ENCODE measurements at regions not wholly inside any gene's neighbourhood (a gene's known extent, or its start where the extent isn't known, plus 50 kb on each side); places are given as distances from the start of the nearest gene placed in this dataset.

DNA sequence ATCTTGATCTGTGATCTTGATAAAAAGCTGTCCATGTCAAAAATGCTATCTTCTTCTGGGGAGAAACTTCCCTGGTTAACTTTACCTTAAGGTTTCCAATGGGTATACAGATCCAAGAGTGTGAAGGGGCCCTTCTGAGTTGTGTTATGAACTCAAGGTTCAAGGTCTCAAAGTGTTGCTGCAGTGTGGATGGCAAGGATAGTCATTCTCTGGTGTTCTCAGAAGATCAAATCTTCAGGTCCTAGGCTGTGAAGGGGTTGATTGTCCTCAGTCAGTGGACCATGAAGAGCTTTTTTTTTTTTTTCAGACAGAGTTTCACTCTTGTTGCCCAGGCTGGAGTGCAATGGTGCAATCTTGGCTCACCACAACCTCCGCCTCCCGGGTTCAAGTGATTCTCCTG lies 114.4 kb downstream of the SPTSSA start:
- peaks cover 3% of the 10 kb centered on the region for H3K27me3 Mint-ChIP-seq
- no peak overlapping the region for H3K4me3 Mint-ChIP-seq
- ChIA-PET CTCF (no interaction called here), POLR2A (interaction anchor here (0.6 kb wide), 1 partner anchor 567 kb away, joined by 6 read pairs; no protein-coding TSS in a partner anchor)
- DNase-seq (no peak), ATAC-seq (peak; percentile 64)
- intact Hi-C loops (cut with DNase I, micrococcal nuclease): no loop called here
- no peak overlapping the region for H3K27ac Mint-ChIP-seq
- H3K4me1 Mint-ChIP-seq: peaks cover 6% of the 10 kb centered on the region
- no peaks in the 10 kb centered on the region for H3K36me3 Mint-ChIP-seq (ENCODE audit: low read depth)
- H3K9me3 Mint-ChIP-seq (ENCODE audit: low read depth): no peaks in the 10 kb centered on the region

DNA sequence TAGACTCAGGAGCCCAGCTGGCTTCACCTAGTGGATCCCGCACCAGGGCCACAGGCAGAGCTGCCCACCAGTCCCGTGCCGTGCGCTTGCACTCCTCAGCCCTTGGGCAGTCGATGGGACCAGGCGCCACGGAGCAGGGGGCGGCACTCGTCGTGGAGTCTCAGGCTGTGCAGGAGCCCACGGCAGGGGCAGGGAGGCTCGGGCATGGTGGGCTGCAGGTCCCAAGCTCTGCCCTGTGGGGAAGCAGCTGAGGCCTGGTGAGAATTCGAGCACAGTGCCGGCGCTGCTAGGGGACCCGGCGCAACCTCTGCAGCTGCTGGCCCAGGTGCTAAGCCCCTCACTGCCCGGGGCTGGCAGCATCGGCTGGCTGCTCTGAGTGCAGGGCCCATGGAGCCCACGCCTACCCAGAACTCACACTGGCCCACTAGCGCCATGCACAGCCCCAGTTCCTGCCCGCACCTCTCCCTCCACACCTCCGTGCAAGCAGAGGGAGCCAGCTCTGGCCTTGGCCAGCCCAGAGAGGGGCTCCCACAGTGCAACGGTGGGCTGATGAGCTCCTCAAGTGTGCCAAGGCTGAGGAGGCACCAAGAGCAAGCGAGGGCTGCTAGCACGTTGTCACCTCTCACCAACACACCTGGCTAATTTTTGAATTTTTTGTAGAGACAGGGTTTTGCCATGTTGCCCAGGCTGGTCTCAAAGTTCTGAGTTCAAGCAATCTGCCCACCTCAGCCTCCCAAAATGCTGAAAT lies 116.1 kb downstream of the SPTSSA start:
- Mint-ChIP-seq H3K4me1 (peaks cover 6% of the 10 kb centered on the region), H3K36me3 (ENCODE audit: low read depth) (no peaks in the 10 kb centered on the region), H3K4me3 (no peak overlapping the region), H3K9me3 (ENCODE audit: low read depth) (no peaks in the 10 kb centered on the region), H3K27ac (no peak overlapping the region), H3K27me3 (peaks cover 3% of the 10 kb centered on the region)
- ATAC-seq: no peak
- intact Hi-C loops (cut with DNase I, micrococcal nuclease): no loop called here
- ChIA-PET POLR2A (no interaction called here), CTCF (interaction anchor here (0.8 to 1.0 kb wide), 2 partner anchors 9 to 22 kb away, joined by 3 read pairs; no protein-coding TSS in a partner anchor)
- no peak for DNase-seq

DNA sequence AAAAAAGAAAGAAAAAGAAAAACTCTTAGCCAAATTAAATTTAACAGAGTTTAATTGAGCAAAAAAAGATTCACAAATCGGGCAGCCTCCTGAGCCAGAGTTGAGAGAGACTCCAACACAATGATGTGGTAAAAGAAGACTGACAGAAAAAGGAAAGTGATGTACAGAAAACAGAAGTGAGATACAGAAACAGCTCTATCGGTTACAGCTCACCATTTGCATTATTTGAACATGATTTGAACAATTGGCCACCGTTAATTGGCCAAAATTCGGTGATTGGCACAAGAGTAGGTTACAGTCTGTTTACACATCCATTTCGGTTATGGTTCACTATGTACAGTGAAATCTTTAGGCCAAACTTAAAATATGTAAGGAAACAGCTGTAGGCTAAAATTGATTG lies 117.7 kb downstream of the SPTSSA start:
- no peaks in the 10 kb centered on the region for H3K9me3 Mint-ChIP-seq (ENCODE audit: low read depth)
- intact Hi-C loops (cut with DNase I, micrococcal nuclease): no loop called here
- H3K4me3 Mint-ChIP-seq: no peak overlapping the region
- ATAC-seq (no peak), DNase-seq (no peak)
- H3K36me3 Mint-ChIP-seq (ENCODE audit: low read depth): no peaks in the 10 kb centered on the region
- CTCF ChIA-PET: interaction anchor here (0.5 to 1.0 kb wide), 2 partner anchors 13 to 1280 kb away, joined by 3 to 4 read pairs; no protein-coding TSS in a partner anchor
- H3K27me3 Mint-ChIP-seq: peaks cover 3% of the 10 kb centered on the region
- POLR2A ChIA-PET: no interaction called here
- no peak overlapping the region for H3K27ac Mint-ChIP-seq
- H3K4me1 Mint-ChIP-seq: peaks cover 6% of the 10 kb centered on the region

DNA sequence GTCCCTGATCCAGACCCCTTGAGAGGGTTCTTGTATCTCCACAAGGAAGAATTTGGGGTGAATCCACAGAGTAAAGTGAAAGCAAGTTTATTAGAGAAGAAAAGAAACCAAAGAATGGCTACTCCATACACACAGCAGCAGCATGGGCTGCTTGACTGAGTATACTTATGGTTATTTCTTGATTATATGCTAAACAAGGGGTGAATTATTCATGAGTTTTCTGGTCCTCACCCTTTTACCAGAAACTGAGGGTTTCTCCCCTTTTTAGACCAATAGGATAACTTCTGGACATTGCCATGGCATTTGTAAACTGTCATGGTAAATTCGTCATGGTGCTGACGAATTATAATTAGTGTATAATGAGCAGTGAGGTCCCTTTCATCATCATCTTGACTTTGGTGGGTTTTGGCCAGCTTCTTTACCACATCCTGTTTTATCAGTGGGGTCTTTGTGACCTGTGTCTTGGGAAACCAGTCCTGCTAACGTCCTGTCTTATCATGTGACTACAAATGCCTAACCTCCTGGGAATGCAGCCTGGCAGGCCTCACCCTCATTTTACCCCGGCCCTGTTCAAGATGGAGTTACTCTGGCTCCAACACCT lies 121.9 kb downstream of the SPTSSA start:
- H3K27me3 Mint-ChIP-seq: peaks cover 3% of the 10 kb centered on the region
- ChIA-PET POLR2A (no interaction called here), CTCF (interaction anchor here (1.0 kb wide), 1 partner anchor 18 kb away, joined by 3 read pairs; no protein-coding TSS in a partner anchor)
- peaks cover 4% of the 10 kb centered on the region for H3K4me1 Mint-ChIP-seq
- no peaks in the 10 kb centered on the region for H3K36me3 Mint-ChIP-seq (ENCODE audit: low read depth)
- H3K9me3 Mint-ChIP-seq (ENCODE audit: low read depth): no peaks in the 10 kb centered on the region
- H3K27ac Mint-ChIP-seq: no peak overlapping the region
- ATAC-seq: no peak
- intact Hi-C loops (cut with DNase I, micrococcal nuclease): no loop called here
- no peak overlapping the region for H3K4me3 Mint-ChIP-seq
- no peak for DNase-seq

DNA sequence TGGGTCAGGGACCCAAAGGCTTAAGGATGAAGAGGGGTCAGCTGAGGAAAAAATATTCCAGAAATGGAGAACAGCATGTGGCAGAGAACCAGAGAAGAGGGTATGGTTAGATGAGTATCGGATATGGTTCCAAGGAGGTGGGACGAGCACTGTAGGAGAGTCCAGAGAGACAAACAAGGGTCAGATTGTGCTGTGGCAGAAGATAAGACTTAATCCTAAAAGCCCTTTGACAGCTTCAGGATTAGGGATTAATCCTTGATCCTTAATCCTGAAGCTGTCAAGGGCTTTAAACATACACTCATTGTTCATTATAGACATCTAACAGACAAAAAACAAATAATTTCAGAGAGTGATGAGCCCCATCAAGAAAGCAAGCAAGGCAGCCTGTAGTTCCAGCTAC lies 124.0 kb downstream of the SPTSSA start:
- POLR2A ChIA-PET: no interaction called here
- CTCF ChIA-PET: interaction anchor here (0.6 to 2.5 kb wide), 2 partner anchors 9 to 14 kb away, joined by 3 to 6 read pairs; no protein-coding TSS in a partner anchor
- H3K36me3 Mint-ChIP-seq (ENCODE audit: low read depth): no peaks in the 10 kb centered on the region
- ATAC-seq (no peak), DNase-seq (no peak)
- H3K4me1 Mint-ChIP-seq: no peaks in the 10 kb centered on the region
- no peaks in the 10 kb centered on the region for H3K9me3 Mint-ChIP-seq (ENCODE audit: low read depth)
- no peak overlapping the region for H3K27ac Mint-ChIP-seq
- no peak overlapping the region for H3K4me3 Mint-ChIP-seq
- intact Hi-C loops (cut with DNase I, micrococcal nuclease): loop anchor here in 1 of 2 experiments (10.0 kb wide), 1 partner anchor 387 kb away; no protein-coding TSS in a partner anchor
- no peaks in the 10 kb centered on the region for H3K27me3 Mint-ChIP-seq

DNA sequence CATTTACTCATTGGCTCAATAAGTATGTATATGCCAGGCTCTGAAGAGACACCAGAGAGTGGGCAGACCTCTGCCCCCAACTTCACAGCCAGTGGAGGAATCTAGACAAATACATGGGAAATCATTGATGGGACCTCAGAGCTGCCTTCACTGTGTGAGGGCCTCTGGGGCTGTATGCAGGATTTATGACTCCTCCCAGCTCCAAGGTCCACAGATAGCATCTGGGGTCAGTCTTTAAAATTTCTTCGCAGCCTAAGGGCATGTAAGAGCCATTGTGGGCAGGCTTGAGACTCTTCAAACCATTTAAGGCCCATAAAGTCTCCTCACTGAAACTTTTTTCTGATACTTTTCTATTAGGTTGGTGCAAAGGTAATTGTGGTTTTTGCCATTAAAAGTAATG lies 125.5 kb downstream of the SPTSSA start:
- H3K27ac Mint-ChIP-seq: no peak overlapping the region
- no peak for ATAC-seq
- H3K4me1 Mint-ChIP-seq: peaks cover 2% of the 10 kb centered on the region
- DNase-seq: no peak
- no peaks in the 10 kb centered on the region for H3K9me3 Mint-ChIP-seq (ENCODE audit: low read depth)
- H3K27me3 Mint-ChIP-seq: no peaks in the 10 kb centered on the region
- CTCF ChIA-PET: interaction anchor here (1.0 to 2.5 kb wide), 5 partner anchors 7 to 30 kb away, joined by 3 to 6 read pairs (median 4); no protein-coding TSS in a partner anchor
- intact Hi-C loops (cut with DNase I, micrococcal nuclease): loop anchor here in 1 of 2 experiments (10.0 kb wide), 1 partner anchor 388 kb away; no protein-coding TSS in a partner anchor
- no peaks in the 10 kb centered on the region for H3K36me3 Mint-ChIP-seq (ENCODE audit: low read depth)
- H3K4me3 Mint-ChIP-seq: no peak overlapping the region
- POLR2A ChIA-PET: no interaction called here

DNA sequence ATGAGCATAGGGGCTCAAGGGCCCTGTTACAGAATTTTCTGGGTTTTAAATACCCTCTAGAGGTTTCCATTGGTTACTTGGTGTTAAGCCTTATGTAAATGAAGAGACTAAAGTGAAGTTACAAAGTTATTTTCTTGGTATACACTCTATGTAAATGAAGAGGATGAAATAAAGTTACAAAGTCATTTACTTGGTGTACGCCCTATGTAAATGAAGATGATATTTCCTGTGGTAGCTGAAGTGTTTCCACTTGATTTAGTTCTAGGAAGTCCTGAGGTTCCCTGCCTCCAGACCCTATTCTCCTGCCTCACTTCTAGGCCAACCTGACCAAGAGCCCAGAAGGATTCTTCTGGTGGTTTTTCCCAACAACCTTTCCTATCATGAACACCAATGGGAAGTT lies 126.1 kb downstream of the SPTSSA start:
- intact Hi-C loops (cut with DNase I, micrococcal nuclease): loop anchor here in 1 of 2 experiments (10.0 kb wide), 1 partner anchor 389 kb away; no protein-coding TSS in a partner anchor
- H3K9me3 Mint-ChIP-seq (ENCODE audit: low read depth): no peaks in the 10 kb centered on the region
- peaks cover 4% of the 10 kb centered on the region for H3K4me1 Mint-ChIP-seq
- H3K4me3 Mint-ChIP-seq: no peak overlapping the region
- no peak for DNase-seq
- POLR2A ChIA-PET: no interaction called here
- no peaks in the 10 kb centered on the region for H3K27me3 Mint-ChIP-seq
- ATAC-seq: no peak
- H3K36me3 Mint-ChIP-seq (ENCODE audit: low read depth): no peaks in the 10 kb centered on the region
- no peak overlapping the region for H3K27ac Mint-ChIP-seq
- CTCF ChIA-PET: interaction anchor here (1.0 to 1.2 kb wide), 4 partner anchors 10 to 29 kb away, joined by 3 to 5 read pairs (median 4); no protein-coding TSS in a partner anchor

DNA sequence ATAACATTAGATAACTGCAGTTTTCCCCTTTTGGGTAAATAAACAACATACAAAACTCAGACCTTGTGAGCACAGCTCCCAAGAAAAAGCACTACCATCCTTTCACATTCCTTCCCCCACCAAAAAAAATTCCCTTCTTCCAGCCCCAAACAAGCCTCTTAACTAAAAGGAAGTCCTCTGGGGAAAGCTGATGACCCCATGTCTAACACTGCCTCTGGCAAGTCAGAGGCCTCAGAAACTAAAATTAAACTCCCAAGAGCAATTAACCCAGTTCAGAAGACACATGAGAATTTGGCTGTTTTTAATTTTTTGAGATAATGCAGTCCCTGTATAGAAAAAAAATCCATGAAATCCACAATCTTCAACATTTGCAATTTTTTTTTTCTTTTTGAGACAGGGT lies 127.7 kb downstream of the SPTSSA start:
- ChIA-PET POLR2A (no interaction called here), CTCF (interaction anchor here (0.5 to 1.2 kb wide), 3 partner anchors 9 to 1549 kb away, joined by 3 to 5 read pairs (median 3); no protein-coding TSS in a partner anchor)
- no peak for ATAC-seq
- H3K27ac Mint-ChIP-seq: no peak overlapping the region
- peaks cover 4% of the 10 kb centered on the region for H3K4me1 Mint-ChIP-seq
- H3K36me3 Mint-ChIP-seq (ENCODE audit: low read depth): no peaks in the 10 kb centered on the region
- no peaks in the 10 kb centered on the region for H3K9me3 Mint-ChIP-seq (ENCODE audit: low read depth)
- intact Hi-C loops (cut with DNase I, micrococcal nuclease): loop anchor here in 1 of 2 experiments (5.0 to 10.0 kb wide), 3 partner anchors 203 to 1088 kb away; partner anchors contain the start of gene EAPP
- no peak overlapping the region for H3K4me3 Mint-ChIP-seq
- DNase-seq: no peak
- no peaks in the 10 kb centered on the region for H3K27me3 Mint-ChIP-seq

DNA sequence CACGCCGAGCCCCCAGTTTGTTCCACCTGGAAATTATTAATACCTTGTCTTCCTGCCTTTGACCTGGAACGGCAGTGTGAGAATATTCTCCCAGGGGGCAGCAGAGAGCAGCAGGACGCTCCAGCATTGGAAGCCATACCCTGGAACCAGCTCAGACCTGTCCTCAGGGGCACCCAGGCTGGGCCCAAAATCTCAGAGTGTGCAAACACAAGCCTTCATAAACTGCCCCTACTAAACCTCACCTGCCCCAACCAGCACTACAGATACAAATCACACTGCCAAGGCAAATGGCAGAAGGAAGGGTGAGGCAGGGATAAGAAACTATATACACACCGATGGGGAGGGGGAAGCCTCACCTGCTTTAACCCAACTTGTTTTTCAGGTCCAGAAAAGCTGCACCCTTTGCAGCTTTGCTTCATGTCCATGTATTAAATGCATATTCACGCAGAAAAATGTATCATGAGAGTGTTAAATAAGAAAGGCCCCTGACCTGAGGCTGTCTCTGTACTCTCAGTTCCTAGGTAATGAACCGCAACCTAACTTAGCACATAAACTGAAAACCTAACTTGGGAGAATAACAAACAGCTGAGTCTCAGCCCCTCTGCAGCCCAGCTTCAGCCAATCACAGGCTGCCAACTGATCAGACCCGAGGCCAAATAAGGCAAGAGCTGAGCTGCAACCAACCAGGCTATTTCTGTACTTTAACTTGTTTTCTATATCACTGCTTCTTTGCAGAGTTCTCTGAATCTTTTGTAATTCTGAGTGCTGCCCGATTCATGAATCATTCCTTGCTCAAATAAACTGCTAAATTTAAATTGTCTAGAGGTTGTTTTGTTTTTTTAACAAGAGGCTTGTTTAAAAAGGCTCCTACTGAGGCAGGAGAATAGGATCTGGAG lies 130.1 kb downstream of the SPTSSA start:
- POLR2A ChIA-PET: no interaction called here
- H3K27me3 Mint-ChIP-seq: no peaks in the 10 kb centered on the region
- peaks cover 4% of the 10 kb centered on the region for H3K4me1 Mint-ChIP-seq
- H3K4me3 Mint-ChIP-seq: no peak overlapping the region
- no peaks in the 10 kb centered on the region for H3K9me3 Mint-ChIP-seq (ENCODE audit: low read depth)
- no peak overlapping the region for H3K27ac Mint-ChIP-seq
- ATAC-seq (peak; percentile 94), DNase-seq (peak; percentile 79)
- no peaks in the 10 kb centered on the region for H3K36me3 Mint-ChIP-seq (ENCODE audit: low read depth)
- CTCF ChIA-PET: interaction anchor here (0.6 to 2.0 kb wide), 18 partner anchors 9 to 1084 kb away, joined by 3 to 11 read pairs (median 4); no protein-coding TSS in a partner anchor
- intact Hi-C loops (cut with DNase I, micrococcal nuclease): loop anchor here (1.0 to 10.0 kb wide), 5 partner anchors 166 to 1090 kb away; partner anchors contain the start of gene EAPP (in 1 of the 2)

DNA sequence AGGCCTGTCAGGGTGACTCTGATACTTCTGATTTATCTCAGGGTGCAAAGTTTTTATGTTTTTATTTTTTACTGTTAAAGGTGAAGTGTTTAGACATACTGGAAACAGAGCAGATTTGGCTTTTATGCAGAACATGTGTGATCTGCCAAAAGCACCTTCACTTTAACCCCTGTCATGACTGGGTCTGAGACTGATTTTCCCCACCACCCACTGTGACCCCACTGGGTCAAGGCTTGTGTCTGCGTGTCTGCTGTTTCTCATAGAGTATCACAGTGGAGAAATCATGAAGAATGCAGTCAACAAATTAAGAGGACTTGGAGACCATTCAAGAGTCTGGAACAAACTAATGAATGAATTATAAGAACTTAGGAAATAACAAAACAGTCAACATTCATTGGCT lies 131.2 kb downstream of the SPTSSA start:
- ChIA-PET POLR2A (no interaction called here), CTCF (interaction anchor here (1.0 to 2.0 kb wide), 4 partner anchors 23 to 206 kb away, joined by 3 to 8 read pairs (median 4); no protein-coding TSS in a partner anchor)
- DNase-seq (no peak), ATAC-seq (no peak)
- Mint-ChIP-seq H3K4me1 (peaks cover 4% of the 10 kb centered on the region), H3K36me3 (ENCODE audit: low read depth) (no peaks in the 10 kb centered on the region), H3K27ac (no peak overlapping the region), H3K27me3 (no peaks in the 10 kb centered on the region), H3K4me3 (no peak overlapping the region), H3K9me3 (ENCODE audit: low read depth) (no peaks in the 10 kb centered on the region)
- intact Hi-C loops (cut with DNase I, micrococcal nuclease): loop anchor here in 1 of 2 experiments (1.0 to 10.0 kb wide), 4 partner anchors 167 to 1091 kb away; partner anchors contain the start of gene EAPP

DNA sequence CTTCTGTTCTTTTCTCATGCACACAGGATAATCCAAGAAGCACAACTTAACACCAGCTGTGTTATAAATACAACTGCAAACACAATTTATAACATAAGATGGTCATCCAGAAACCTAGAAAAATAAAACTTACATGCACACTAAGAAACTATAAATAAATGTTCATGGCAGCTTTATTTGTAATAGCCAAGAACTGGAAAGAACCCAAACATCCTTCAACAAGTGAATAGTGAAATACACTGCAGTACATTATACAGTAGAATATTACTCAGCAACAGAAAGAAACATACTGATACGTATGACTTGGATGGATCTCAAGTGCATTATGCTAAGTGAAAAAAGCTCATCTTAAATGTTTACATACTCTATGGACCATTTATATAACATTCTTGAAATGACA lies 132.7 kb downstream of the SPTSSA start:
- H3K9me3 Mint-ChIP-seq (ENCODE audit: low read depth): no peaks in the 10 kb centered on the region
- H3K4me1 Mint-ChIP-seq: peaks cover 4% of the 10 kb centered on the region
- no peaks in the 10 kb centered on the region for H3K36me3 Mint-ChIP-seq (ENCODE audit: low read depth)
- no peaks in the 10 kb centered on the region for H3K27me3 Mint-ChIP-seq
- no peak overlapping the region for H3K27ac Mint-ChIP-seq
- ATAC-seq (no peak), DNase-seq (no peak)
- no peak overlapping the region for H3K4me3 Mint-ChIP-seq
- POLR2A ChIA-PET: no interaction called here
- CTCF ChIA-PET: interaction anchor here (0.9 to 2.8 kb wide), 4 partner anchors 9 to 169 kb away, joined by 3 to 10 read pairs (median 6); no protein-coding TSS in a partner anchor
- intact Hi-C loops (cut with DNase I, micrococcal nuclease): no loop called here

Data from activated CD4-positive, alpha-beta T cell treated with anti-CD3 and anti-CD28 coated beads for 36 hours (primary cell).